LoVo (cell line): ENCODE measurements at regions not wholly inside any gene's neighbourhood (a gene's known extent, or its start where the extent isn't known, plus 50 kb on each side); places are given as distances from the start of the nearest gene placed in this dataset.
"Not testable (repeated sequence)": the region's sequence is repeated elsewhere in the genome, so short reads cannot be mapped to it uniquely, and the experiment has no call there.

Experiments used
- DNase-seq: peaks from one replicate; pipeline ENCODE4 v3.0.0-alpha.2; 2016; ENCODE audit warnings: low spot score

GRCh38 chr7:53397911-53398310, 362.5 kb downstream of the POM121L12 start:
- DNase-seq, result no peak

GRCh38 chr7:53398566-53398965, 363.1 kb downstream of the POM121L12 start:
- no peak for DNase-seq

- DNase-seq, result no peak
Measured at GRCh38 chr7:53413021-53413420, 377.6 kb downstream of the POM121L12 start.

- DNase-seq, result no peak
Measured at GRCh38 chr7:53415816-53416215, 380.4 kb downstream of the POM121L12 start.

- DNase-seq, result no peak
Measured at GRCh38 chr7:53418834-53419482, 383.5 kb downstream of the POM121L12 start.

GRCh38 chr7:53420550-53420949, 385.1 kb downstream of the POM121L12 start:
- no peak for DNase-seq

- no peak for DNase-seq
Measured at GRCh38 chr7:53422291-53422690, 386.9 kb downstream of the POM121L12 start.

GRCh38 chr7:53426145-53426750, 390.8 kb downstream of the POM121L12 start:
- DNase-seq, result no peak

- DNase-seq, result no peak
Measured at GRCh38 chr7:53428045-53428444, 392.6 kb downstream of the POM121L12 start.

GRCh38 chr7:53431901-53432300, 396.5 kb downstream of the POM121L12 start:
- DNase-seq, result no peak

- no peak for DNase-seq
Measured at GRCh38 chr7:53437336-53437735, 401.9 kb downstream of the POM121L12 start.

- DNase-seq, result no peak
Measured at GRCh38 chr7:53446170-53446569, 410.7 kb downstream of the POM121L12 start.

GRCh38 chr7:53458636-53459035, 423.2 kb downstream of the POM121L12 start:
- no peak for DNase-seq

GRCh38 chr7:53466371-53466770, 430.9 kb downstream of the POM121L12 start:
- DNase-seq, result no peak

- DNase-seq, result no peak
Measured at GRCh38 chr7:53470336-53470970, 435.0 kb downstream of the POM121L12 start.

- DNase-seq, result no peak
Measured at GRCh38 chr7:53473371-53473770, 437.9 kb downstream of the POM121L12 start.

GRCh38 chr7:53475776-53476175, 440.3 kb downstream of the POM121L12 start:
- DNase-seq, result no peak

- DNase-seq, result no peak
Measured at GRCh38 chr7:53476566-53476965, 441.1 kb downstream of the POM121L12 start.

GRCh38 chr7:53485354-53485753, 449.9 kb downstream of the POM121L12 start:
- no peak for DNase-seq

GRCh38 chr7:53491051-53491450, 455.6 kb downstream of the POM121L12 start:
- DNase-seq, result no peak

GRCh38 chr7:53495181-53495580, 459.7 kb downstream of the POM121L12 start:
- DNase-seq, result not testable (repeated sequence)

GRCh38 chr7:53500076-53500475, 464.6 kb downstream of the POM121L12 start:
- DNase-seq, result no peak

GRCh38 chr7:53504914-53505313, 469.5 kb downstream of the POM121L12 start:
- no peak for DNase-seq

GRCh38 chr7:53518319-53518718, 482.9 kb downstream of the POM121L12 start:
- no peak for DNase-seq
